HEK293T (cell line): ENCODE measurements at regions not wholly inside any gene's neighbourhood (a gene's known extent, or its start where the extent isn't known, plus 50 kb on each side); places are given as distances from the start of the nearest gene placed in this dataset.

Experiments used
- CTCF ChIA-PET: fragments of 350-600 bp; formaldehyde crosslinking; extraction: SDS; loops from one replicate; lab custom pipeline; 2021; ENCODE audit warnings: antibody characterized with exemption, inconsistent platforms; lab: Yijun Ruan, JAX
- POLR2A ChIA-PET: fragments of 350-600 bp; formaldehyde crosslinking; extraction: SDS; loops from one replicate; lab custom pipeline; 2020; ENCODE audit warnings: antibody characterized with exemption, inconsistent platforms; lab: Yijun Ruan, JAX
- DNase-seq: peaks from one replicate; pipeline ENCODE4 v3.0.0; 2012; ENCODE audit warnings: mixed read lengths; ENCODE audit errors: extremely low spot score
- ARNT ChIP-seq: fragments of 450-650 bp; IDR thresholded peaks from 2 replicates; pipeline ENCODE4 v1.6.1; 2017; ENCODE audit warnings: mild to moderate bottlenecking
- BHLHE40 ChIP-seq: fragments of 450-650 bp; IDR thresholded peaks from 2 replicates; pipeline ENCODE4 v1.6.1; 2016; ENCODE audit warnings: mild to moderate bottlenecking, moderate library complexity, borderline replicate concordance
- CTBP1 ChIP-seq: fragments of 450-650 bp; IDR thresholded peaks from 2 replicates; pipeline ENCODE4 v1.6.1; 2016; ENCODE audit warnings: borderline replicate concordance
- ELF4 ChIP-seq: fragments of 450-650 bp; IDR thresholded peaks from 2 replicates; pipeline ENCODE4 v1.6.1; 2017; ENCODE audit warnings: antibody characterized with exemption
- FOXA1 ChIP-seq: fragments of 450-650 bp; IDR thresholded peaks from 2 replicates; pipeline ENCODE4 v1.6.1; 2016; ENCODE audit warnings: mild to moderate bottlenecking
- FOXK2 ChIP-seq: fragments of 450-650 bp; IDR thresholded peaks from 2 replicates; pipeline ENCODE4 v1.6.1; 2016; ENCODE audit warnings: mild to moderate bottlenecking
- FOXM1 ChIP-seq: fragments of 450-650 bp; IDR thresholded peaks from 2 replicates; pipeline ENCODE4 v1.6.1; 2017; ENCODE audit warnings: mild to moderate bottlenecking, borderline replicate concordance
- HDGF ChIP-seq: fragments of 450-650 bp; IDR thresholded peaks from 2 replicates; pipeline ENCODE4 v1.6.1; 2017; ENCODE audit warnings: antibody characterized with exemption, borderline replicate concordance
- L3MBTL2 ChIP-seq: fragments of 450-650 bp; conservative IDR thresholded peaks from 2 replicates; pipeline ENCODE4 v1.6.1; 2016; ENCODE audit warnings: mild to moderate bottlenecking
- LEF1 ChIP-seq: fragments of 450-650 bp; IDR thresholded peaks from 2 replicates; pipeline ENCODE4 v1.6.1; 2017; ENCODE audit warnings: mild to moderate bottlenecking, borderline replicate concordance
- NFRKB ChIP-seq: fragments of 450-650 bp; IDR thresholded peaks from 2 replicates; pipeline ENCODE4 v1.6.1; 2016; ENCODE audit warnings: mild to moderate bottlenecking, moderate library complexity
- PKNOX1 ChIP-seq: fragments of 450-650 bp; IDR thresholded peaks from 2 replicates; pipeline ENCODE4 v1.6.1; 2016
- SP1 ChIP-seq: fragments of 450-650 bp; IDR thresholded peaks from 2 replicates; pipeline ENCODE4 v1.6.1; 2017
- SUZ12 ChIP-seq: fragments of 450-650 bp; IDR thresholded peaks from 2 replicates; pipeline ENCODE4 v1.6.1; 2016; ENCODE audit warnings: mild to moderate bottlenecking
- TARDBP ChIP-seq: fragments of 450-650 bp; IDR thresholded peaks from 2 replicates; pipeline ENCODE4 v1.6.1; 2016
- ZNF384 ChIP-seq: fragments of 450-650 bp; IDR thresholded peaks from 2 replicates; pipeline ENCODE4 v1.6.1; 2016

- ChIA-PET CTCF (no interaction called here), POLR2A (no interaction called here)
- DNase-seq = no peak
- TF ChIP-seq LEF1 (no peak), ARNT (no peak), ELF4 (no peak), BHLHE40 (no peak), PKNOX1 (no peak), ZNF384 (no peak), SUZ12 (no peak), TARDBP (no peak)
These were observed 77.2 kb upstream of the WDR72 start for GRCh38 chr15:53836618-53837017.

DNA sequence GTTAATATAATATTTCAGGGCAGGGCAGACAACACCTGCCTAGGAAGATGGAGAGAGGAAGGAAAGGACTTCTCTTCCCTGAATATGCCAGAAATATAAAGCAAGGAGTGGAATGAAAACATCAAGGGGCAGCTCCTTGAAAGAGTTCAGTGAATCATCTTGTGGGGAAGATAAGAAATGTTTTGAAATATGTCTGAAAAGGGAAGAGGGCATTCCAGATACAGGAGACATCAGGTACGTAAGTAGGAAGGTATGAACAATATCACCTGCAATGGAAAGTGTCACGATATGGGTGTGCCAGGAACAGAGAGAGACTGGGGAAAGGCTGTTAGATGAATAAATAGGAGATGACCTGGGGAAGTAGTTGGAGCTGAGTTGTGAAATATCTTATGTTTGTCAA is 75.8 kb upstream of the WDR72 start:
- TF ChIP-seq ZNF384 (no peak), L3MBTL2 (no peak), ARNT (no peak), FOXK2 (no peak), SUZ12 (no peak), TARDBP (no peak), LEF1 (no peak), BHLHE40 (no peak), CTBP1 (no peak), NFRKB (no peak), ELF4 (no peak), FOXM1 (no peak), FOXA1 (no peak), PKNOX1 (no peak), HDGF (no peak), SP1 (no peak)
- DNase-seq = no peak
- ChIA-PET CTCF (no interaction called here), POLR2A (no interaction called here)

DNA sequence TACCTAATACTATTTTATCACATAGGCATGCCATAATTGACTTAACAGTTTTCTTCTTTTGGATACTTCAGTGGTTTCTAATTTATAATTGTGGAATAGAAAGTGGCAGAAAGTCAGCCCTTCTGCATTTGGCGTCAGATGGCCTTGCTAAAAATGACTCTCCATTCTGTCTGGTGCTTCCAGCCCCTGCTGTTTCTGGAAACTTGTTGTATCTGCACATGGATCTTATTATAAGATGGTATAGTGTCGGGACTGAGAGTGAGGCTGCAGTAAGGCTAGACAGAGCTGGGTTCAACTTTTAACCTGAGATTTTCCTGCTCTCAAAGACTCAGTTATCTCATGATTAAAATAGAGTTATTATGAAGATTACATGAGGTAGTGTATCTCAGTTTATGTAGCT is 74.8 kb upstream of the WDR72 start:
- POLR2A ChIA-PET = no interaction called here
- TF ChIP-seq TARDBP = no peak
- TF ChIP-seq FOXA1 = no peak
- TF ChIP-seq L3MBTL2 = no peak
- TF ChIP-seq FOXK2 = no peak
- TF ChIP-seq CTBP1 = no peak
- TF ChIP-seq NFRKB = no peak
- no peak for TF ChIP-seq FOXM1
- no peak for TF ChIP-seq HDGF
- no peak for TF ChIP-seq BHLHE40
- no peak for TF ChIP-seq ARNT
- TF ChIP-seq ELF4 = no peak
- TF ChIP-seq SUZ12 = no peak
- TF ChIP-seq PKNOX1 = no peak
- TF ChIP-seq ZNF384 = no peak
- TF ChIP-seq SP1 = no peak
- no peak for TF ChIP-seq LEF1
- no peak for DNase-seq
- CTCF ChIA-PET = no interaction called here

GRCh38 chr15:53833134-53833624 is 73.7 kb upstream of the WDR72 start:
- DNase-seq = no peak
- POLR2A ChIA-PET = no interaction called here
- CTCF ChIA-PET = no interaction called here

GRCh38 chr15:53831907-53832770 is 72.7 kb upstream of the WDR72 start:
- CTCF ChIA-PET = interaction anchor here (0.7 kb wide), 1 partner anchor 1985 kb away, joined by 4 read pairs; no protein-coding TSS in a partner anchor
- POLR2A ChIA-PET = no interaction called here
- no peak for DNase-seq
- TF ChIP-seq FOXA1 (no peak), BHLHE40 (no peak), NFRKB (no peak), ELF4 (no peak), LEF1 (no peak)

More at GRCh38 chr15:53833134-53833624, 73.7 kb upstream of the WDR72 start:
- no peak for TF ChIP-seq BHLHE40

GRCh38 chr15:53830707-53831386 is 71.4 kb upstream of the WDR72 start:
- no peak for DNase-seq
- POLR2A ChIA-PET = no interaction called here
- CTCF ChIA-PET = no interaction called here
- TF ChIP-seq LEF1 (no peak), ELF4 (no peak)
